ENCODE measurements at regions not wholly inside any gene's neighbourhood (a gene's known extent, or its start where the extent isn't known, plus 50 kb on each side); places are given as distances from the start of the nearest gene placed in this dataset.
A peak's percentile ranks its signal among the peaks of the same experiment; 100 is the strongest.

DNA sequence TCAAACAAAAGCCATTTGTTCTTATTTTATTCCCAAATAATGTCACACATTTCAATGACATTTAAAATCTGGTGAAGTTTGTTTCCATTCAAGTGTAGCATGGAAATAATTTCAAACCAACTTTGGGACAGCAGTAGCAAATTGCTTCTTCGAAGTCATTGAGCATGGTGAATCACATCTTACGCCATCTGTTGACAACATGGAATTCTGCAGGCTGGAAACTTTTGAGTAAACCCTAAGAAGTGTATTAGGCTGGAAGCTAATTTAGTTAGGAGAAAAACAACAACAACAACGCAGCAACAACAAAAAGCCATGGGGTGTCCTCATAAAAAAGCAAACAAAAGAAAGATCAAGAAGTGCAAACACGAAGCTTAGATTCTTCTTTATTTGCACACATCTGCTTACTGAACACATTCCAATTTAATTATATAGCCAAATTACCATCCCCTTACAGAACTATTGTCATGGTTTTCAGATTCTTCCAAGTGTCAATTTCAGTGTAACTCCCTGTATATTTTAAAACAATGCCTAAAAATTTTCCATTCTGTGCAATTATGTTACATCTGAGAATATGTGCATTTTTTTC is 659.0 kb upstream of the CDH7 start:
- ChIA-PET POLR2A (no interaction called here), CTCF (ENCODE audit: low intra/inter-chr PET ratio, low total read pairs) (no interaction called here)
- no peaks in the 10 kb centered on the region for H3K27me3 ChIP-seq (ENCODE audit: control insufficient read depth in 1 of 2, insufficient read depth in 2 of 2, low read length in 2 of 2)
- DNase-seq (ENCODE audit: low spot score) (peak; percentile 14), FAIRE-seq (peak; percentile 58), ATAC-seq (peak; percentile 50; the same call in 1 of the 3 replicates)
- no peaks in the 10 kb centered on the region for H4K20me1 ChIP-seq (ENCODE audit: insufficient read depth, low read length)
- no TSS peak for BruUV-seq (replicated peaks)
- TF ChIP-seq PHF21A (CRISPR knock-in tag; IDR thresholded peaks at IDR 0.05) (no peak), HDAC2 (CRISPR knock-in tag; IDR thresholded peaks at IDR 0.05) (no peak), STAG1 (CRISPR knock-in tag; IDR thresholded peaks at IDR 0.05) (peak; percentile 18; the same call in 1 of the 2 replicates), SCMH1 (CRISPR knock-in tag; IDR thresholded peaks at IDR 0.05; ENCODE audit: borderline replicate concordance) (no peak), SP2 (CRISPR knock-in tag; IDR thresholded peaks at IDR 0.05) (no peak), KLF13 (CRISPR knock-in tag; IDR thresholded peaks at IDR 0.05) (no peak)
- TF ChIP-seq, protein P1, sequence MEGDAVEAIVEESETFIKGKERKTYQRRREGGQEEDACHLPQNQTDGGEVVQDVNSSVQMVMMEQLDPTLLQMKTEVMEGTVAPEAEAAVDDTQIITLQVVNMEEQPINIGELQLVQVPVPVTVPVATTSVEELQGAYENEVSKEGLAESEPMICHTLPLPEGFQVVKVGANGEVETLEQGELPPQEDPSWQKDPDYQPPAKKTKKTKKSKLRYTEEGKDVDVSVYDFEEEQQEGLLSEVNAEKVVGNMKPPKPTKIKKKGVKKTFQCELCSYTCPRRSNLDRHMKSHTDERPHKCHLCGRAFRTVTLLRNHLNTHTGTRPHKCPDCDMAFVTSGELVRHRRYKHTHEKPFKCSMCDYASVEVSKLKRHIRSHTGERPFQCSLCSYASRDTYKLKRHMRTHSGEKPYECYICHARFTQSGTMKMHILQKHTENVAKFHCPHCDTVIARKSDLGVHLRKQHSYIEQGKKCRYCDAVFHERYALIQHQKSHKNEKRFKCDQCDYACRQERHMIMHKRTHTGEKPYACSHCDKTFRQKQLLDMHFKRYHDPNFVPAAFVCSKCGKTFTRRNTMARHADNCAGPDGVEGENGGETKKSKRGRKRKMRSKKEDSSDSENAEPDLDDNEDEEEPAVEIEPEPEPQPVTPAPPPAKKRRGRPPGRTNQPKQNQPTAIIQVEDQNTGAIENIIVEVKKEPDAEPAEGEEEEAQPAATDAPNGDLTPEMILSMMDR (CRISPR knock-in tag; IDR thresholded peaks at IDR 0.05): peak; percentile 42; the same call in 1 of the 2 replicates
- no peak overlapping the region for H3K4me2 ChIP-seq (ENCODE audit: low read depth, low read length)
- no peak overlapping the region for H2AFZ ChIP-seq (ENCODE audit: low read length)
- no peak overlapping the region for H3K27ac ChIP-seq (ENCODE audit: extremely low read length, insufficient read depth, low read length)
- no peaks in the 10 kb centered on the region for H3K36me3 ChIP-seq (replicated peaks in 1 of 2; ENCODE audit: control insufficient read depth in 1 of 2, insufficient read depth in 2 of 2, low read length in 2 of 2)
- no peaks in the 10 kb centered on the region for H3K79me2 ChIP-seq (ENCODE audit: insufficient read depth, low read length)
- intact Hi-C loops (cut with micrococcal nuclease; ENCODE audit: unreplicated experiment): loop anchor here (2.0 kb wide), 2 partner anchors 1055 to 1073 kb away; no protein-coding TSS in a partner anchor
- no peak overlapping the region for H3K9ac ChIP-seq (ENCODE audit: insufficient read depth, low read depth, low read length)
- in situ Hi-C loops (cut with HindIII; ENCODE audit: extremely low pct_ligation_motif_present, low pct_unique_long_range_greater_than_20kb): no loop called here
- H3K4me1 ChIP-seq (ENCODE audit: insufficient read depth, low read length): no peaks in the 10 kb centered on the region
- 3% methylated on average over 4 of the region's 4 CpGs for WGBS (ENCODE audit: low lambda C conversion rate)
- H3K9me3 ChIP-seq (ENCODE audit: low read length): no peaks in the 10 kb centered on the region
- no peak overlapping the region for H3K4me3 ChIP-seq (replicated peaks in 1 of 3; ENCODE audit: insufficient read depth in 1 of 3, low read depth in 2 of 3, low read length in 3 of 3)

DNA sequence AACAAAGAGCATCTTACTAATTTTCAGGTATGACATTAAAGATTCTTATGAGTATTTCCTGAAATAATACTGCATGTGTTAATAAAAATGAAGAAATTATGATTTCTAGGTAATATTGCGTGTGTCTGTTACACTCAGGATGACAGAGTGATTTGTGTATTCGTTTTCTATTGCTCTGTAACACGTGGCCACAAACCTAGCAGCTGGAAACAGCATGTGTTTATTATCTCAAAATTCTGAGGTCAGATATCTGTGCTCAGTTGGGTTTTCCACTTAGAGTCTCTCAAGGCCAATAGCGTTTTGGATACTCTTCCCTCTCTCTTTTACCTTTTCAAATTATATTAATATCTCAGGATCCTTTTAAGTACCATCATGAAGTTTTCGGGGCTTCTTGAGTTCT is 667.9 kb upstream of the CDH7 start:
- Histone ChIP-seq H3K4me3 (replicated peaks in 1 of 3; ENCODE audit: insufficient read depth in 1 of 3, low read depth in 2 of 3, low read length in 3 of 3) (no peak overlapping the region), H3K9me3 (ENCODE audit: low read length) (no peaks in the 10 kb centered on the region), H3K27me3 (ENCODE audit: control insufficient read depth in 1 of 2, insufficient read depth in 2 of 2, low read length in 2 of 2) (no peaks in the 10 kb centered on the region), H4K20me1 (ENCODE audit: insufficient read depth, low read length) (no peaks in the 10 kb centered on the region), H3K9ac (ENCODE audit: insufficient read depth, low read depth, low read length) (no peak overlapping the region), H3K79me2 (ENCODE audit: insufficient read depth, low read length) (no peaks in the 10 kb centered on the region), H3K36me3 (replicated peaks in 1 of 2; ENCODE audit: control insufficient read depth in 1 of 2, insufficient read depth in 2 of 2, low read length in 2 of 2) (no peaks in the 10 kb centered on the region), H2AFZ (ENCODE audit: low read length) (no peak overlapping the region), H3K27ac (ENCODE audit: extremely low read length, insufficient read depth, low read length) (no peak overlapping the region), H3K4me1 (ENCODE audit: insufficient read depth, low read length) (no peaks in the 10 kb centered on the region), H3K4me2 (ENCODE audit: low read depth, low read length) (no peak overlapping the region)
- FAIRE-seq (no peak), DNase-seq (ENCODE audit: low spot score) (no peak), ATAC-seq (no peak)
- 2% methylated on average over 5 of the region's 5 CpGs for WGBS (ENCODE audit: low lambda C conversion rate)
- BruUV-seq (replicated peaks): no TSS peak
- TF ChIP-seq, protein P2, sequence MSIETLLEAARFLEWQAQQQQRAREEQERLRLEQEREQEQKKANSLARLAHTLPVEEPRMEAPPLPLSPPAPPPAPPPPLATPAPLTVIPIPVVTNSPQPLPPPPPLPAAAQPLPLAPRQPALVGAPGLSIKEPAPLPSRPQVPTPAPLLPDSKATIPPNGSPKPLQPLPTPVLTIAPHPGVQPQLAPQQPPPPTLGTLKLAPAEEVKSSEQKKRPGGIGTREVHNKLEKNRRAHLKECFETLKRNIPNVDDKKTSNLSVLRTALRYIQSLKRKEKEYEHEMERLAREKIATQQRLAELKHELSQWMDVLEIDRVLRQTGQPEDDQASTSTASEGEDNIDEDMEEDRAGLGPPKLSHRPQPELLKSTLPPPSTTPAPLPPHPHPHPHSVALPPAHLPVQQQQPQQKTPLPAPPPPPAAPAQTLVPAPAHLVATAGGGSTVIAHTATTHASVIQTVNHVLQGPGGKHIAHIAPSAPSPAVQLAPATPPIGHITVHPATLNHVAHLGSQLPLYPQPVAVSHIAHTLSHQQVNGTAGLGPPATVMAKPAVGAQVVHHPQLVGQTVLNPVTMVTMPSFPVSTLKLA (IDR thresholded peaks at IDR 0.05): peak; percentile 91
- no peak for TF ChIP-seq ZFP36 (IDR thresholded peaks at IDR 0.05; ENCODE audit: borderline replicate concordance, low read depth, low read length, partially characterized antibody)
- CTCF ChIA-PET (ENCODE audit: low intra/inter-chr PET ratio, low total read pairs): no interaction called here
- POLR2A ChIA-PET: no interaction called here
- intact Hi-C loops (cut with micrococcal nuclease; ENCODE audit: unreplicated experiment): no loop called here
- in situ Hi-C loops (cut with HindIII; ENCODE audit: extremely low pct_ligation_motif_present, low pct_unique_long_range_greater_than_20kb): no loop called here
